22Rv1 (cell line): ENCODE measurements at regions not wholly inside any gene's neighbourhood (a gene's known extent, or its start where the extent isn't known, plus 50 kb on each side); places are given as distances from the start of the nearest gene placed in this dataset.

ENCODE experiments used
- CTCF ChIP-seq: fragments of 450-650 bp; IDR thresholded peaks from 2 replicates; pipeline ENCODE4 v1.5.1; 2017; ENCODE audit warnings: mild to moderate bottlenecking
- ZFX ChIP-seq: fragments of 450-650 bp; IDR thresholded peaks from 2 replicates; pipeline ENCODE4 v1.6.1; 2017; ENCODE audit warnings: antibody characterized with exemption, borderline replicate concordance

- no peak for TF ChIP-seq CTCF
- TF ChIP-seq ZFX, result no peak
Measured at GRCh38 chr11:33598426-33599069, 102.1 kb downstream of the C11orf91 start.
